K562 (cell line): ENCODE measurements at regions not wholly inside any gene's neighbourhood (a gene's known extent, or its start where the extent isn't known, plus 50 kb on each side); places are given as distances from the start of the nearest gene placed in this dataset.
"Not testable (repeated sequence)": the region's sequence is repeated elsewhere in the genome, so short reads cannot be mapped to it uniquely, and the experiment has no call there.

Experiments used
- ATAC-seq: fragments of 200-7000 bp; cut with Tn5 transposase; 3 replicates; pipeline ENCODE4 v1.9.1; 2020; ENCODE audit warnings: moderate library complexity
- BruUV-seq: library from RNA; stranded (reverse); fragments of 400-500 nt; replicated peaks from 2 replicates; lab custom pipeline; 2021; lab: Mats Ljungman, UMichigan
- CTCF ChIA-PET: fragments of 300-600 bp; formaldehyde crosslinking; extraction: SDS; loops from one replicate; lab custom pipeline; 2021; ENCODE audit warnings: low intra/inter-chr PET ratio; lab: Yijun Ruan, JAX
- POLR2A ChIA-PET: fragments of 300-600, 350-650 bp; sonication (Branson Sonifier 250); formaldehyde crosslinking; extraction: SDS; loops from one replicate; lab custom pipeline; 2021; ENCODE audit warnings: antibody characterized with exemption, inconsistent platforms; lab: Yijun Ruan, JAX
- DNase-seq, 4 experiments: peaks; one replicate each; pipeline versions ENCODE4 v3.0.0 to v3.0.0-alpha.2; 2011 to 2018; ENCODE audit warnings: low spot score in 3 of 4, mixed read lengths in 3 of 4; ENCODE audit errors: extremely low read depth in 1 of 4
- FAIRE-seq: peaks from 2 replicates; lab custom pipeline; 2011; peaks lifted over from hg19 to GRCh38; lab: Jason Lieb, UNC
- H2AFZ ChIP-seq: 2 replicates; pipeline ENCODE4 v1.6.0; 2011; ENCODE audit warnings: low read depth, low read length, control low read depth, inconsistent platforms
- H3K27ac ChIP-seq: fragments of 200-600 bp; 3 replicates; pipeline ENCODE4 v1.8.0; 2011; ENCODE audit warnings: low read depth, mild to moderate bottlenecking, control low read depth, inconsistent platforms, low read length, moderate library complexity, mixed read lengths; ENCODE audit errors: extremely low read depth
- H3K27me3 ChIP-seq, 2 experiments: fragments of 300-600 bp in 1 of 2; 2 replicates in 1 of 2; 3 replicates in 1 of 2; pipeline versions ENCODE4 v1.6.0 to v1.8.0; 2011; ENCODE audit warnings: inconsistent platforms in 2 of 2, low read length in 2 of 2, mild to moderate bottlenecking in 1 of 2, mixed read lengths in 1 of 2, moderate library complexity in 1 of 2; ENCODE audit not compliant: control insufficient read depth in 2 of 2, insufficient read depth in 2 of 2
- H3K36me3 ChIP-seq: fragments of 300-600 bp; 3 replicates; pipeline ENCODE4 v1.8.0; 2011; ENCODE audit warnings: mild to moderate bottlenecking, low read length, inconsistent platforms; ENCODE audit not compliant: control insufficient read depth, insufficient read depth
- H3K4me1 ChIP-seq, 2 experiments: fragments of 200-600 bp in 1 of 2; replicated peaks in 1 of 2; 2 replicates in 1 of 2; 3 replicates in 1 of 2; pipeline versions ENCODE4 v1.5.1 to v1.8.0; 2011; ENCODE audit warnings: inconsistent platforms in 2 of 2, low read length in 2 of 2, mild to moderate bottlenecking in 1 of 2, mixed read lengths in 1 of 2, moderate library complexity in 1 of 2; ENCODE audit not compliant: control insufficient read depth in 2 of 2, insufficient read depth in 2 of 2
- H3K4me2 ChIP-seq: 2 replicates; pipeline ENCODE4 v1.6.1; 2011; ENCODE audit warnings: low read length, control low read depth, inconsistent platforms, mixed read lengths; ENCODE audit not compliant: insufficient read depth
- H3K4me3 ChIP-seq: fragments of 200-600 bp; sonication (generic), shearing (Covaris generic); 2 replicates; pipeline ENCODE4 v1.5.1; 2016; ENCODE audit warnings: control low read depth, inconsistent platforms
- H3K79me2 ChIP-seq: fragments of 200-600 bp; 3 replicates; pipeline ENCODE4 v1.8.0; 2011; ENCODE audit warnings: low read length, inconsistent platforms; ENCODE audit not compliant: control insufficient read depth, insufficient read depth
- H3K9ac ChIP-seq, 2 experiments: 2 replicates each; pipeline versions ENCODE4 v1.6.0 to v1.6.1; 2011; ENCODE audit warnings: low read depth in 2 of 2, low read length in 2 of 2, control low read depth in 1 of 2, inconsistent platforms in 1 of 2, mild to moderate bottlenecking in 1 of 2, mixed read lengths in 1 of 2; ENCODE audit not compliant: insufficient read depth in 1 of 2
- H3K9me1 ChIP-seq: one replicate; pipeline ENCODE4 v1.6.0; 2011; ENCODE audit warnings: inconsistent platforms, mild to moderate bottlenecking, low read length, moderate library complexity; ENCODE audit not compliant: control insufficient read depth, insufficient read depth
- H3K9me3 ChIP-seq: replicated peaks from 2 replicates; pipeline ENCODE4 v1.5.1; 2011; ENCODE audit warnings: low read depth, low read length, inconsistent platforms; ENCODE audit not compliant: control insufficient read depth, insufficient read depth
- H4K20me1 ChIP-seq: replicated peaks from 2 replicates; pipeline ENCODE4 v1.6.1; 2011; ENCODE audit warnings: low read length, inconsistent platforms, mixed read lengths; ENCODE audit not compliant: control insufficient read depth, insufficient read depth
- C11orf30 ChIP-seq: fragments of 450-650 bp; IDR thresholded peaks from 2 replicates; pipeline ENCODE4 v1.6.1; 2016; ENCODE audit warnings: low read depth, mild to moderate bottlenecking
- CBX5 ChIP-seq: IDR thresholded peaks from 2 replicates; pipeline ENCODE4 v1.6.1; 2014; ENCODE audit warnings: low read depth, borderline replicate concordance
- ZNF316 ChIP-seq: fragments of 450-650 bp; IDR thresholded peaks from 2 replicates; pipeline ENCODE4 v1.6.1; 2016
- ZNF41 ChIP-seq: fragments of 250-450 bp; sonication (Bioruptor Pico); conservative IDR thresholded peaks from 2 replicates; pipeline ENCODE4 v1.4.0; 2020; ENCODE audit warnings: mild to moderate bottlenecking
- WGBS: fragments of 100-300 bp; shearing (Covaris generic); methylation state at CpG from one replicate; pipeline ENCODE4 v1.1.6; 2016; ENCODE audit warnings: low coverage, mixed read lengths; ENCODE audit not compliant: insufficient coverage; ENCODE audit errors: missing lambda C conversion rate; 5-methylcytosine and 5-hydroxymethylcytosine counted together
- in situ Hi-C: fragments of 300-500 bp; cut with MboI; formaldehyde crosslinking; loops from 4 replicates; pipeline ENCODE4 v1.15.0; 2018; ENCODE audit warnings: inconsistent platforms, mixed read lengths
- intact Hi-C: fragments of 100-400 bp; cut with micrococcal nuclease; formaldehyde crosslinking; loops from 2 replicates; pipeline ENCODE4 v1.14.2; 2022

GRCh38 chr6:49305010-49305409, 158.0 kb downstream of the MMUT start:
- H3K9me3 ChIP-seq: no peaks in the 10 kb centered on the region
- DNase-seq (no peak), FAIRE-seq (no peak), ATAC-seq (no peak)
- intact Hi-C loops: no loop called here
- no peak overlapping the region for H3K27ac ChIP-seq
- H3K27me3 ChIP-seq: no peaks in the 10 kb centered on the region
- no peaks in the 10 kb centered on the region for H3K4me1 ChIP-seq
- H2AFZ ChIP-seq: no peak overlapping the region
- WGBS: 5% methylated on average over 1 of the region's 1 CpG
- H3K4me2 ChIP-seq: no peak overlapping the region
- POLR2A ChIA-PET: no interaction called here
- no peak overlapping the region for H3K9ac ChIP-seq
- H3K9me1 ChIP-seq: no peaks in the 10 kb centered on the region
- no TSS peak for BruUV-seq
- H4K20me1 ChIP-seq: no peaks in the 10 kb centered on the region
- in situ Hi-C loops: no loop called here
- no peaks in the 10 kb centered on the region for H3K79me2 ChIP-seq
- no peak overlapping the region for H3K4me3 ChIP-seq
- no peaks in the 10 kb centered on the region for H3K36me3 ChIP-seq
- peak; percentile 50; the same call in 1 of the 2 replicates for TF ChIP-seq ZNF316
- peak; percentile 28; the same call in 1 of the 2 replicates for TF ChIP-seq C11orf30
- TF ChIP-seq CBX5: no peak
- no peak for TF ChIP-seq ZNF41 (CRISPR knock-in tag)
- CTCF ChIA-PET: no interaction called here

GRCh38 chr6:49304393-49304792, 158.7 kb downstream of the MMUT start:
- DNase-seq, BruUV-seq, in situ Hi-C loops, H3K4me3 ChIP-seq, ATAC-seq, H3K4me1 ChIP-seq, FAIRE-seq, intact Hi-C loops, H3K79me2 ChIP-seq, H4K20me1 ChIP-seq, H2AFZ ChIP-seq, H3K9me1 ChIP-seq, H3K36me3 ChIP-seq, H3K27me3 ChIP-seq, H3K27ac ChIP-seq, H3K9me3 ChIP-seq, POLR2A ChIA-PET, H3K9ac ChIP-seq, CTCF ChIA-PET, H3K4me2 ChIP-seq: not testable (repeated sequence)
- 0% methylated on average over 1 of the region's 1 CpG for WGBS
